GM18873 (cell line): ENCODE measurements at regions not wholly inside any gene's neighbourhood (a gene's known extent, or its start where the extent isn't known, plus 50 kb on each side); places are given as distances from the start of the nearest gene placed in this dataset.

Experiments used
- ATAC-seq: cut with Tn5 transposase; IDR thresholded peaks from one replicate; pipeline ENCODE4 v1.9.1; 2021; ENCODE audit warnings: mild to moderate bottlenecking, moderate library complexity, moderate number of reproducible peaks; ENCODE audit not compliant: unreplicated experiment, low FRiP score

GRCh38 chr14:87879389-87879788 lies 113.6 kb downstream of the GALC start:
- no peak for ATAC-seq

- no peak for ATAC-seq
These were observed 114.0 kb downstream of the GALC start for GRCh38 chr14:87878959-87879358.

- no peak for ATAC-seq
These were observed 115.1 kb downstream of the GALC start for GRCh38 chr14:87877877-87878276.

- no peak for ATAC-seq
These were observed 118.3 kb downstream of the GALC start for GRCh38 chr14:87874676-87875075.

GRCh38 chr14:87873741-87874140 lies 119.2 kb downstream of the GALC start:
- ATAC-seq, result no peak

- no peak for ATAC-seq
These were observed 123.1 kb downstream of the GALC start for GRCh38 chr14:87869619-87870583.

- no peak for ATAC-seq
These were observed 124.1 kb downstream of the GALC start for GRCh38 chr14:87868920-87869319.

GRCh38 chr14:87866116-87866515 lies 126.9 kb downstream of the GALC start:
- no peak for ATAC-seq

- no peak for ATAC-seq
These were observed 128.4 kb downstream of the GALC start for GRCh38 chr14:87864356-87865270.

- no peak for ATAC-seq
These were observed 129.9 kb downstream of the GALC start for GRCh38 chr14:87863047-87863446.

- no peak for ATAC-seq
These were observed 140.9 kb downstream of the GALC start for GRCh38 chr14:87852107-87852506.

GRCh38 chr14:87851190-87851589 lies 141.8 kb downstream of the GALC start:
- ATAC-seq, result no peak

GRCh38 chr14:87847216-87847755 lies 145.7 kb downstream of the GALC start:
- no peak for ATAC-seq

GRCh38 chr14:87840906-87841305 lies 152.1 kb downstream of the GALC start:
- ATAC-seq, result no peak

- no peak for ATAC-seq
These were observed 154.1 kb downstream of the GALC start for GRCh38 chr14:87838931-87839330.

GRCh38 chr14:87837296-87837695 lies 155.7 kb downstream of the GALC start:
- ATAC-seq, result no peak

GRCh38 chr14:87834594-87834993 lies 158.4 kb downstream of the GALC start:
- ATAC-seq, result no peak

GRCh38 chr14:87833026-87833425 lies 160.0 kb downstream of the GALC start:
- ATAC-seq, result no peak

- ATAC-seq, result no peak
These were observed 162.4 kb downstream of the GALC start for GRCh38 chr14:87830443-87831096.

GRCh38 chr14:87829543-87829942 lies 163.4 kb downstream of the GALC start:
- ATAC-seq, result no peak
